GM12874 (cell line): ENCODE measurements at regions not wholly inside any gene's neighbourhood (a gene's known extent, or its start where the extent isn't known, plus 50 kb on each side); places are given as distances from the start of the nearest gene placed in this dataset.

ENCODE experiments used
- CTCF ChIP-seq: IDR thresholded peaks from 2 replicates; pipeline ENCODE4 v1.5.1; 2011; ENCODE audit warnings: low read depth, mild to moderate bottlenecking, control low read depth, low read length, moderate library complexity; ENCODE audit not compliant: insufficient read depth

DNA sequence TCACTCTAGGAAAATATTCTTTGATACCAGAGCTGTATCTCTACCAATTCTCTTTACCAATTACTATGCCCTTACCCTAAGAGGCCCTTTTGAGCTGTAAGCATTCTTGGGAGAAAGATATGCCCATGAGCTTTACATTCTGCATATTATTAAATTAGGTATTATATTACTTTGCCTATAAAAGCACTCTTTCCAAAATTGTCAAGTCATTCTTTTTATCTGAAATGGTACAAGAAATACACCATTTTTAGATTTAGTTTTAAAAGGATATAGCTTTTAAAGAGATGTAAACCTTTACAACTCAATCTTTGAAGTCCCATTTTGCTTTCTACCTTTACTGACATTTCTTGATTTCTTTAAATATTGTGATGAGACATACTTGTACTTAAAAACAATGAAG, 343.5 kb downstream of the C12orf50 start:
- no peak for TF ChIP-seq CTCF

- no peak for TF ChIP-seq CTCF
Measured at GRCh38 chr12:87679251-87679650, 349.9 kb downstream of the C12orf50 start.

- TF ChIP-seq CTCF, result no peak
Measured at GRCh38 chr12:87678453-87678852, 350.7 kb downstream of the C12orf50 start.

GRCh38 chr12:87676731-87677130, 352.5 kb downstream of the C12orf50 start:
- no peak for TF ChIP-seq CTCF

GRCh38 chr12:87671757-87672156, 357.4 kb downstream of the C12orf50 start:
- no peak for TF ChIP-seq CTCF

- no peak for TF ChIP-seq CTCF
Measured at GRCh38 chr12:87670448-87670847, 358.8 kb downstream of the C12orf50 start.

DNA sequence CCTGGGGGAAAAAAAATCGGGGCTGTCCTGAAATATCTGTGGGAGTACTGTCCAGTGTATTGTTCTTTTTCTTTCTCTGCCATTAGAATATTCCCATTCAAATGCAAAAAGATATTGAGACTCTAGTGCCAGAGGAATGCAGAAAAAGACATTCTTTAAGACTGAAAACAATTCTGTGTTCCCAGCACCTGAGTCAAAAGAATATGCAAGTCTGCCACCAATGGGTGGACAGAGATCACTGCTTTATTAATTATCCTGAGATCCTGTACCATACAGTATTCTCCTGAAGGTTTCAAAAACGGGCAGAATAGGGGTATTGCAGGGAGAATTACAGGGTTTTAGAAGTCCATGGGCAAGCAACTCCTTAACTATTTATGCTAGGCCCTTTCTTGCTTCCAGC, 361.8 kb downstream of the C12orf50 start:
- TF ChIP-seq CTCF, result no peak
